Progenitor cell of endocrine pancreas (in vitro differentiated cells): ENCODE measurements at regions not wholly inside any gene's neighbourhood (a gene's known extent, or its start where the extent isn't known, plus 50 kb on each side); places are given as distances from the start of the nearest gene placed in this dataset.
"Not testable (repeated sequence)": the region's sequence is repeated elsewhere in the genome, so short reads cannot be mapped to it uniquely, and the experiment has no call there.

Experiments used
- DNase-seq: peaks from one replicate; pipeline ENCODE4 v3.0.0; 2021; ENCODE audit warnings: low spot score; ENCODE audit not compliant: unreplicated experiment
- H3K27ac Mint-ChIP-seq: 2 replicates; pipeline ENCODE4 v1.8.0; 2021; ENCODE audit warnings: mild to moderate bottlenecking, moderate library complexity, mixed read lengths
- H3K27me3 Mint-ChIP-seq: 2 replicates; pipeline ENCODE4 v1.8.0; 2021; ENCODE audit warnings: mixed read lengths
- H3K36me3 Mint-ChIP-seq: 2 replicates; pipeline ENCODE4 v1.8.0; 2022; ENCODE audit warnings: mixed read lengths; ENCODE audit not compliant: insufficient read depth
- H3K4me1 Mint-ChIP-seq: 2 replicates; pipeline ENCODE4 v1.8.0; 2021; ENCODE audit warnings: low read depth, mixed read lengths
- H3K4me3 Mint-ChIP-seq: 2 replicates; pipeline ENCODE4 v1.8.0; 2021; ENCODE audit warnings: low read depth, mild to moderate bottlenecking, moderate library complexity, mixed read lengths
- H3K9me3 Mint-ChIP-seq: 2 replicates; pipeline ENCODE4 v1.8.0; 2021; ENCODE audit warnings: low read depth, mixed read lengths
- TF ChIP-seq, protein P1 (sequence below): fragments of 200-600 bp; sonication (generic); IDR thresholded peaks from one replicate; pipeline ENCODE4 v1.5.0; 2021; ENCODE audit warnings: antibody characterized with exemption, mild to moderate bottlenecking; ENCODE audit not compliant: unreplicated experiment

DNA sequence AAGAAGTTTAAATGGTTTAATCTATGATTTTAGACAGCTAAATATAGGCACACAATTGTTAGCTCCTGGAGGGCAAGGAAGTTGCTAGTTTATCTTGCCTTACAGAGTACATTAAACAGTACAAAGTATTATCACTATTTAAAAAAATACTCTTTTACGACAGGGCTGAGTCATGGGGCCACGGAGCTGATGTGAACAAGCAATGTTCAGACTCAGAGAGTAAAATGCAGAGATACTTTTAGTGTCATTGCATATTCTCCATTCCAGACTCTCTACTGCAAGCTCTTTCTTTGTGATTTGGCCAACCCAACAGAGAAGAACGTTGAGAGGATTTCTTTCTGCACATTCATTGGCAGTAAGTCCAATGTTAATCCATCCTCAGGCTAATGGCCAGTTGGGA is 352.4 kb downstream of the SPRY2 start:
- Mint-ChIP-seq H3K27me3 (no peaks in the 10 kb centered on the region), H3K4me1 (peaks cover 7% of the 10 kb centered on the region), H3K9me3 (peaks cover 12% of the 10 kb centered on the region), H3K27ac (no peak overlapping the region), H3K4me3 (no peak overlapping the region), H3K36me3 (peaks cover 1% of the 10 kb centered on the region)
- DNase-seq, result no peak
- TF ChIP-seq, protein P1, sequence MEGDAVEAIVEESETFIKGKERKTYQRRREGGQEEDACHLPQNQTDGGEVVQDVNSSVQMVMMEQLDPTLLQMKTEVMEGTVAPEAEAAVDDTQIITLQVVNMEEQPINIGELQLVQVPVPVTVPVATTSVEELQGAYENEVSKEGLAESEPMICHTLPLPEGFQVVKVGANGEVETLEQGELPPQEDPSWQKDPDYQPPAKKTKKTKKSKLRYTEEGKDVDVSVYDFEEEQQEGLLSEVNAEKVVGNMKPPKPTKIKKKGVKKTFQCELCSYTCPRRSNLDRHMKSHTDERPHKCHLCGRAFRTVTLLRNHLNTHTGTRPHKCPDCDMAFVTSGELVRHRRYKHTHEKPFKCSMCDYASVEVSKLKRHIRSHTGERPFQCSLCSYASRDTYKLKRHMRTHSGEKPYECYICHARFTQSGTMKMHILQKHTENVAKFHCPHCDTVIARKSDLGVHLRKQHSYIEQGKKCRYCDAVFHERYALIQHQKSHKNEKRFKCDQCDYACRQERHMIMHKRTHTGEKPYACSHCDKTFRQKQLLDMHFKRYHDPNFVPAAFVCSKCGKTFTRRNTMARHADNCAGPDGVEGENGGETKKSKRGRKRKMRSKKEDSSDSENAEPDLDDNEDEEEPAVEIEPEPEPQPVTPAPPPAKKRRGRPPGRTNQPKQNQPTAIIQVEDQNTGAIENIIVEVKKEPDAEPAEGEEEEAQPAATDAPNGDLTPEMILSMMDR, result no peak

DNA sequence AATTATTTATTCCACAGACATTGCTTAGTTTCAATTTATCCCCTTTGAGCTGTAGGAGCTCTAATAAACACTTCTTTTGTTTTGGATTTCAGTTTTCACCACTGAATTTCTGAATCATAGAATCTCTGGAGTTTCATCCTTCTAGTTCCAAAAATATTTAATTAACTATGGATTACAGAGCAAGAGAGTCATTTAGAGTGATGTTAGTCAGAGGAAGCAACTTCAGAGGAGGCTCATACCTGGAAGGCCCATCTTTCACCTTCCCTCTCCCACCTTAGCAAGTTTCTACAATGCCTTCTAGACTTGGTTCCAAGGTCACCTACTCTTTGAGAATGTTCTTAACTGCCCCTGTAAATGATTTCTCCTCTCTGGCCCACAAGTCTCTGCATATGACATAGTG is 353.2 kb downstream of the SPRY2 start:
- H3K9me3 Mint-ChIP-seq, result peaks cover 12% of the 10 kb centered on the region
- H3K4me3 Mint-ChIP-seq, result no peak overlapping the region
- TF ChIP-seq, protein P1, result no peak
- no peak for DNase-seq
- H3K36me3 Mint-ChIP-seq, result peaks cover 1% of the 10 kb centered on the region
- no peaks in the 10 kb centered on the region for H3K27me3 Mint-ChIP-seq
- H3K27ac Mint-ChIP-seq, result no peak overlapping the region
- peaks cover 7% of the 10 kb centered on the region for H3K4me1 Mint-ChIP-seq

DNA sequence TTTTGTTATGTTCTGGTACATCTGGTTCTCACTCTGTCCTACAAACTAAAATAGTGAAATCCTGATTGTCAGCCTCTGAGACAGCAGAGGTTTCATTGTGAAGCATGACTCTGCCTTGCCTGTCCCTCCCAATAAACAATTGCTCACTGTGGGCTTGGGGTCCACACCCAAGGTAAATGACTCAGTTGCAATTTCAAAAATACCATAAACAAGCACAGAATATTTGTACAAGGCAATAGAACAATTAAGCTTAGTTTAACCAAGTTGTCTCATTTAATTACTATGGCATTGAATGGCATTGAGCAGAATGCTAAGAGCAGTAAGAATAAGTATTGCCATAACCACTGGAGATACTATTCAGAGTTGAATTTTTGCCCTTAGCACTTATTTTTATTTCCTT is 353.6 kb downstream of the SPRY2 start:
- Mint-ChIP-seq H3K4me1 (peaks cover 7% of the 10 kb centered on the region), H3K9me3 (peaks cover 13% of the 10 kb centered on the region), H3K27ac (no peak overlapping the region), H3K36me3 (peaks cover 1% of the 10 kb centered on the region), H3K4me3 (no peak overlapping the region), H3K27me3 (no peaks in the 10 kb centered on the region)
- DNase-seq, result no peak
- TF ChIP-seq, protein P1, result no peak

DNA sequence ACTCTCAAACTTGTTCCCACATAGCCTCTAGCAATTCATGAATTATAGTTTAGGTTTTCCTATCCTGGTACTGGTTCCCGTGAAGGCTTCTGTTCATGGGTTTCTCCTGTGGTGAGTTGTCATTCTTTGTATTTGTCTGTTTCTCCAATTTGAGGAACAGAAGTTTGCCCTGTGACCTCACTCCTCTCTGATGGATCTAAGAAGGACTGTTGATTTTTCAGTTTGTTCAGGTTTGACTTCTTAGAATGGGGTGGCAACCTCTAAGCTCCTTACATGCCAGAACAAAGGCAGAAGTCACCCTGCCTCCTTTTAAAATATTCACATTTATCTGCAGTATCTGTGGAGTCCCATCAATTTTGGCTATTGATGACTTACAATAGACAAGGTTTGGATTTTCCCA is 354.0 kb downstream of the SPRY2 start:
- TF ChIP-seq, protein P1, result no peak
- Mint-ChIP-seq H3K4me3 (no peak overlapping the region), H3K4me1 (peaks cover 7% of the 10 kb centered on the region), H3K9me3 (peaks cover 15% of the 10 kb centered on the region), H3K36me3 (peaks cover 1% of the 10 kb centered on the region), H3K27me3 (no peaks in the 10 kb centered on the region), H3K27ac (no peak overlapping the region)
- no peak for DNase-seq

DNA sequence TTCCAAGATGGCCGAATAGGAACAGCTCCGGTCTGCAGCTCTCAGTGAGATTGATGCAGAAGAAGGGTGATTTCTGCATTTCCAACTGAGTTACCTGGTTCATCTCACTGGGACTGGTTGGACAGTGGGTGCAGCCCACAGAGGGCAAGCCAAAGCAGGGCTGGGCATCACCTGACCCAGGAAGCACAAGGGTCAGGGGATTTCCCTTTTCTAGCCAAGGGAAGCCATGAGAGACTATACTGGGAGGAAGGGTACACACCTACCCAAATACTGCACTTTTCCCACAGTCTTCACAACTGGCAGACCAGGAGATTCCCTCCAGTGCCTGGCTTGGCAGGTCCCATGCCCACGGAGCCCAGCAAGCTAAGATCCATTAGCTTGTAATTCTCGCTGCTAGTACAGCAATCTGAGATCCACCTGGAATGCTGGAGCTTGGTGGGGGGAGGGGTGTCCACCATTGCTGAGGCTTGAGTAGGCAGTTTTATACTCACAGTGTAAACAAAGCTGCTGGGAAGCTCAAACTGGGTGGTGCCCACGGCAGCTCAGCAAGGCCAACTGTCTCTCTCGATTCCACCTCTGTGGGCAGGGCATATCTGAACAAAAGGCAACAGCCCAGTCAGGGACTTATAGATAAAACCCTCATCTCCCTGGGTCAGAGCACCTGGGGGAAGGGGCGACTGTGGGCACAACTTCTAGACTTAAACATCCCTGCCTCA is 365.8 kb downstream of the SPRY2 start:
- Mint-ChIP-seq H3K36me3 (peaks cover 14% of the 10 kb centered on the region), H3K9me3 (peaks cover 64% of the 10 kb centered on the region)
- H3K27ac Mint-ChIP-seq, H3K4me3 Mint-ChIP-seq, H3K4me1 Mint-ChIP-seq, H3K27me3 Mint-ChIP-seq, DNase-seq: not testable (repeated sequence)

DNA sequence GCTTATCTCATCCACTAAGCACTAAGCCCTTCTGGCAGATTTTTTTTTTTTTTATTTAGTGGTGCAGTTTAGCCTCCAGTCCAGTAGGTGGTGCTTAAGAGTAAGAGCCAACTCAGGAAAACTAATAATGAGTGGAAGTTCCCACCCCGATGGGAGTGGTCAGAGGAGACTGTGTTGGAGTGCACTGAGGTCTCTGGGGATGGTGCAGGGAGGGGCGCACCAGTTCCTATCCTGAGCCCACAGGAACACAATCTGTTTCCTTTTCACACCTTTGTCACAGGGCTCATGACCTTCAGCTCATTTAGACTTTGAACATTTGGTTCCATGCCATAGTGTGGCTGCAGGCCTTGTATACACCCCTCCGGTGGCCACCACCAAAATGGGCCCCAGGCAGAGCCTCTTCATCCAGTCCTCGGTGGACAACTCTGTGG is 367.4 kb downstream of the SPRY2 start:
- no peaks in the 10 kb centered on the region for H3K4me1 Mint-ChIP-seq
- no peak overlapping the region for H3K4me3 Mint-ChIP-seq
- TF ChIP-seq, protein P1, result peak; percentile 32
- H3K9me3 Mint-ChIP-seq, result peaks cover 61% of the 10 kb centered on the region
- H3K36me3 Mint-ChIP-seq, result peaks cover 17% of the 10 kb centered on the region
- no peak overlapping the region for H3K27ac Mint-ChIP-seq
- no peaks in the 10 kb centered on the region for H3K27me3 Mint-ChIP-seq
- no peak for DNase-seq
